GM12891 (cell line): ENCODE measurements at regions not wholly inside any gene's neighbourhood (a gene's known extent, or its start where the extent isn't known, plus 50 kb on each side); places are given as distances from the start of the nearest gene placed in this dataset.

ENCODE experiments used
- PAX5 ChIP-seq: IDR thresholded peaks from 2 replicates; pipeline ENCODE4 v1.6.1; 2011; ENCODE audit warnings: low read length, moderate library complexity, mild to moderate bottlenecking; ENCODE audit not compliant: insufficient read depth, severe bottlenecking
- POLR2A ChIP-seq: IDR thresholded peaks from 2 replicates; pipeline ENCODE4 v1.6.1; 2011; ENCODE audit warnings: low read depth, low read length, control low read depth
- POLR2AphosphoS5 ChIP-seq: IDR thresholded peaks from 2 replicates; pipeline ENCODE4 v1.6.1; 2011; ENCODE audit warnings: low read depth, low read length, control low read depth
- SPI1 ChIP-seq: IDR thresholded peaks from 2 replicates; pipeline ENCODE4 v1.6.1; 2011; ENCODE audit warnings: low read depth, low read length, control low read depth
- TAF1 ChIP-seq: IDR thresholded peaks from 2 replicates; pipeline ENCODE4 v1.6.1; 2011; ENCODE audit warnings: low read depth, low read length, control low read depth

DNA sequence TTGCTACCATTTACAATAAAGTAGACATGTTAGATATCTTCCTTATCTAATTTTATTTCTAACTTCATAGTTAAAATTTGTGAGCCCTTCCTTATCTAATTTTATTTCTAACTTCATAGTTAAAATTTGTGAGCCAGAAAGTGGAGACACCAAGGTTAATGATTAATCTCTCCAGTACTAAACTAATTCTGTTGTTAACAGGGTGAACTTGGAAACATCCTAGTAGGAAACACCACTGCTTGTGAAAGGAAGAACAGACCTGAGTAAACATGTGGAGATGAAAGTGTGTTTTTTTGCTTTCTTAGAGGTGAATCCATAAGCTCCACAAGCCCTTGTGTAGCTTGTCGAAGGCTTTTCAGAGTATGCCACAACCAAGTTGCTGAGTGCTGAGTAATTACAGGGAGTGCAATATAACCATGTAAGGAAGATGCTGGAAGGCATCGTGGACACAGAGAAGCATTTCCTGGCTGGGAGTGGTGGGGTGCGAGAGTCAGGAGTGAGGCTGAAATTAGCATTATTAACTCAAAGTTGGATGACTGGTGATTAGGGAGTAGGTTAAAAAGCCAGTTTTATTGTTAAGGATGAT, 118.6 kb upstream of the NEIL3 start:
- TF ChIP-seq SPI1 (no peak), POLR2AphosphoS5 (no peak), POLR2A (no peak), TAF1 (no peak), PAX5 (no peak)
